Keratinocyte (primary cell): ENCODE measurements at regions not wholly inside any gene's neighbourhood (a gene's known extent, or its start where the extent isn't known, plus 50 kb on each side); places are given as distances from the start of the nearest gene placed in this dataset.

Experiments
- DNase-seq: peaks from one replicate; pipeline ENCODE4 v3.0.0-alpha.2; 2011; ENCODE audit warnings: low read depth, missing footprints, low spot score
- FAIRE-seq: peaks from 2 replicates; lab custom pipeline; 2011; peaks lifted over from hg19 to GRCh38; lab: Jason Lieb, UNC
- H2AFZ ChIP-seq: 2 replicates; pipeline ENCODE4 v1.6.0; 2012; ENCODE audit warnings: low read length, control low read depth, inconsistent platforms; ENCODE audit not compliant: control insufficient read depth
- H3K27ac ChIP-seq: 2 replicates; pipeline ENCODE4 v1.5.1; 2011; ENCODE audit warnings: low read length; ENCODE audit not compliant: control insufficient read depth, insufficient read depth
- H3K27me3 ChIP-seq: 3 replicates; pipeline ENCODE4 v1.6.0; 2011; ENCODE audit warnings: low read length; ENCODE audit not compliant: control insufficient read depth, insufficient read depth; ENCODE audit errors: extremely low read depth
- H3K36me3 ChIP-seq, 2 experiments: 2 replicates in 1 of 2; 3 replicates in 1 of 2; pipeline ENCODE4 v1.5.1; 2011; ENCODE audit warnings: low read length in 2 of 2, mild to moderate bottlenecking in 1 of 2; ENCODE audit not compliant: control insufficient read depth in 2 of 2, insufficient read depth in 2 of 2; ENCODE audit errors: extremely low read depth in 1 of 2
- H3K4me1 ChIP-seq: 3 replicates; pipeline ENCODE4 v1.5.1; 2011; ENCODE audit warnings: low read length; ENCODE audit not compliant: control insufficient read depth, insufficient read depth; ENCODE audit errors: extremely low read depth
- H3K4me2 ChIP-seq: 3 replicates; pipeline ENCODE4 v1.6.0; 2011; ENCODE audit warnings: low read depth, low read length; ENCODE audit not compliant: control insufficient read depth, insufficient read depth; ENCODE audit errors: extremely low read depth
- H3K4me3 ChIP-seq, 3 experiments: fragments of 200-600 bp in 1 of 3; sonication (generic) in 1 of 3; 2 replicates in 2 of 3; 3 replicates in 1 of 3; pipeline ENCODE4 v1.5.1; 2011 to 2016; ENCODE audit warnings: low read length in 3 of 3, mild to moderate bottlenecking in 3 of 3, control low read depth in 2 of 3, inconsistent platforms in 1 of 3, low read depth in 1 of 3, mixed read lengths in 1 of 3, mixed run types in 1 of 3, moderate library complexity in 1 of 3; ENCODE audit not compliant: control insufficient read depth in 2 of 3, insufficient read depth in 2 of 3; ENCODE audit errors: extremely low read depth in 1 of 3
- H3K79me2 ChIP-seq: 2 replicates; pipeline ENCODE4 v1.6.0; 2012; ENCODE audit warnings: low read length; ENCODE audit not compliant: control insufficient read depth, insufficient read depth
- H3K9ac ChIP-seq: 3 replicates; pipeline ENCODE4 v1.6.0; 2011; ENCODE audit warnings: low read length; ENCODE audit not compliant: control insufficient read depth, insufficient read depth; ENCODE audit errors: extremely low read depth
- H3K9me1 ChIP-seq: 3 replicates; pipeline ENCODE4 v1.6.0; 2011; ENCODE audit warnings: low read length; ENCODE audit not compliant: control insufficient read depth, insufficient read depth; ENCODE audit errors: extremely low read depth
- H3K9me3 ChIP-seq: 2 replicates; pipeline ENCODE4 v1.5.1; 2012; ENCODE audit warnings: low read depth, low read length; ENCODE audit not compliant: control insufficient read depth
- H4K20me1 ChIP-seq: 3 replicates; pipeline ENCODE4 v1.6.0; 2011; ENCODE audit warnings: low read length; ENCODE audit not compliant: control insufficient read depth, insufficient read depth; ENCODE audit errors: extremely low read depth
- CTCF ChIP-seq, 3 experiments: IDR thresholded peaks in 1 of 3; conservative IDR thresholded peaks in 1 of 3; optimal IDR thresholded peaks in 1 of 3; 2 replicates in 2 of 3; 3 replicates in 1 of 3; pipeline versions ENCODE3 to v1.5.1; 2011; ENCODE audit warnings: low read length in 3 of 3, mild to moderate bottlenecking in 3 of 3, moderate library complexity in 2 of 3, control low read depth in 1 of 3, inconsistent platforms in 1 of 3; ENCODE audit not compliant: insufficient read depth in 2 of 3; ENCODE audit errors: extremely low read depth in 1 of 3
- EZH2 ChIP-seq: IDR thresholded peaks from one replicate; pipeline ENCODE4 v1.6.1; 2012; ENCODE audit warnings: inconsistent platforms, mild to moderate bottlenecking, low read length, moderate library complexity
- dilution Hi-C: fragments of 300-500 bp; cut with MboI; formaldehyde crosslinking; loops from one replicate; pipeline ENCODE4 v1.7.0; 2020; ENCODE audit warnings: low sequenced_read_pairs; ENCODE audit not compliant: extremely low pct_ligation_motif_present

DNA sequence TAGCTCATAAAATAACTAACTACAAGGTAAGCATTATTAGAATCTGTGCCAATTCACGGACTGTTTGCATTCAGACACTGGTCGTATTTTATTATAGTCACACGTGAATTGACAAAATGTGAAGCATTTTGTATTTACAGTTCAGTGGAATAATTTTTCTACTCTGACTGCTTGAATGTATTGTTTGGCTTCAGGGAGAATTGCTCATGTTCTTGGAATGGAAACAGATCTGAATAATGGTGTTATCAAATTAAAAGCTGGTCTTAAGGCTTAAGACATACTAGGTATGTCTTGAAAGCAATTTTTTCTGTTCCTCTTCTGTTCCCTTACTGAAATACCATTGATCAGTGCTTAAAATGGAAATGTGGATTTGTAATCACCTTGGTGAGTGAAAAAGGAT is 543.7 kb upstream of the TLE4 start:
- Histone ChIP-seq H2AFZ (peak overlapping the region; percentile 71), H3K4me1 (peaks cover 47% of the 10 kb centered on the region), H3K27me3 (no peaks in the 10 kb centered on the region), H4K20me1 (no peaks in the 10 kb centered on the region), H3K27ac (peak overlapping the region; percentile 53), H3K36me3 (no peaks in the 10 kb centered on the region), H3K9ac (no peak overlapping the region), H3K4me3 (no peak overlapping the region), H3K4me2 (peak overlapping the region; percentile 44), H3K9me1 (no peaks in the 10 kb centered on the region), H3K9me3 (no peaks in the 10 kb centered on the region), H3K79me2 (no peaks in the 10 kb centered on the region)
- TF ChIP-seq EZH2 (no peak), CTCF (optimal IDR thresholded peaks at IDR 0.05 in 1 of 3, IDR thresholded peaks at IDR 0.05 in 1 of 3, conservative IDR thresholded peaks at IDR 0.05 in 1 of 3; ENCODE audit: extremely low read depth in 1 of 3, insufficient read depth in 2 of 3, low read length in 3 of 3) (no peak)
- peak; percentile 75 for FAIRE-seq
- dilution Hi-C loops = no loop called here
- DNase-seq = peak; percentile 26

DNA sequence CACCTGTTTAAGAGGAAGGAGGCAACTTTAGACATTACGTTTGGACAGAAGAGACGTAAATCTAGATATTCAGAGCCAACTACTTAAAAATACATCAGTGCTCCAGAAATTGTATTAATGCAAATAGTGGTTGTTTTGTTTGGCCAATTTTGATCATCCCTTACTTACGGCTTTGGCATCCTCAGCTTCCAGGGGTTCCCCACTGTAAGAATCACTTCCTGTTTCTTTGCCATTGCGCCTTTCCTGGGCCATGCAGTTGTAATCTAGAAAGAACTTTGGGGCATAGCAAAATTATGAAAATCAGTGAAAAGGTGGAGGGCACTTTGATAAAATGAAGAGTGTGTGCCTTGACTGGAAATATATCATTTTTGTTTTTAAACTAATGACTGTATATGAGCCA is 537.2 kb upstream of the TLE4 start:
- no peaks in the 10 kb centered on the region for H3K9me3 ChIP-seq
- H3K4me3 ChIP-seq = no peak overlapping the region
- H2AFZ ChIP-seq = no peak overlapping the region
- H3K79me2 ChIP-seq = no peaks in the 10 kb centered on the region
- no peak for TF ChIP-seq EZH2
- TF ChIP-seq CTCF (optimal IDR thresholded peaks at IDR 0.05 in 1 of 3, IDR thresholded peaks at IDR 0.05 in 1 of 3, conservative IDR thresholded peaks at IDR 0.05 in 1 of 3; ENCODE audit: extremely low read depth in 1 of 3, insufficient read depth in 2 of 3, low read length in 3 of 3) = no peak
- H3K27me3 ChIP-seq = no peaks in the 10 kb centered on the region
- H3K9me1 ChIP-seq = no peaks in the 10 kb centered on the region
- no peak overlapping the region for H3K4me2 ChIP-seq
- H3K9ac ChIP-seq = no peak overlapping the region
- H3K4me1 ChIP-seq = no peaks in the 10 kb centered on the region
- dilution Hi-C loops = no loop called here
- no peak for DNase-seq
- no peak overlapping the region for H3K27ac ChIP-seq
- no peaks in the 10 kb centered on the region for H3K36me3 ChIP-seq
- no peaks in the 10 kb centered on the region for H4K20me1 ChIP-seq
- FAIRE-seq = no peak
